GM06990 (cell line): ENCODE measurements at regions not wholly inside any gene's neighbourhood (a gene's known extent, or its start where the extent isn't known, plus 50 kb on each side); places are given as distances from the start of the nearest gene placed in this dataset.

Experiments
- DNase-seq: peaks from one replicate; pipeline ENCODE4 v3.0.0-alpha.2; 2011; ENCODE audit not compliant: insufficient read length; ENCODE audit errors: extremely low read depth
- H3K27me3 ChIP-seq: replicated peaks from 2 replicates; pipeline ENCODE4 v1.6.0; 2011; ENCODE audit warnings: low read length; ENCODE audit not compliant: control insufficient read depth, insufficient read depth
- H3K36me3 ChIP-seq: 2 replicates; pipeline ENCODE4 v1.5.1; 2011; ENCODE audit warnings: low read length; ENCODE audit not compliant: control insufficient read depth, insufficient read depth
- H3K4me3 ChIP-seq: replicated peaks from 2 replicates; pipeline ENCODE4 v1.5.1; 2011; ENCODE audit warnings: low read depth, mild to moderate bottlenecking, control low read depth, low read length
- CTCF ChIP-seq: IDR thresholded peaks from 2 replicates; pipeline ENCODE4 v1.5.1; 2011; ENCODE audit warnings: low read length, control low read depth, mild to moderate bottlenecking, inconsistent platforms; ENCODE audit not compliant: insufficient read depth, poor library complexity, severe bottlenecking

- TF ChIP-seq CTCF = no peak
- H3K4me3 ChIP-seq = no peak overlapping the region
- H3K36me3 ChIP-seq = no peaks in the 10 kb centered on the region
- H3K27me3 ChIP-seq = no peaks in the 10 kb centered on the region
- DNase-seq = no peak
These were observed 772.1 kb upstream of the RBFOX1 start for GRCh38 chr16:6560306-6561100.

GRCh38 chr16:6558661-6559060, 774.0 kb upstream of the RBFOX1 start:
- H3K36me3 ChIP-seq = no peaks in the 10 kb centered on the region
- TF ChIP-seq CTCF = no peak
- no peaks in the 10 kb centered on the region for H3K27me3 ChIP-seq
- no peak overlapping the region for H3K4me3 ChIP-seq
- DNase-seq = no peak

GRCh38 chr16:6558126-6558525, 774.5 kb upstream of the RBFOX1 start:
- no peak for TF ChIP-seq CTCF
- no peak for DNase-seq
- Histone ChIP-seq H3K27me3 (no peaks in the 10 kb centered on the region), H3K36me3 (no peaks in the 10 kb centered on the region), H3K4me3 (no peak overlapping the region)

- no peak for TF ChIP-seq CTCF
- H3K36me3 ChIP-seq = no peaks in the 10 kb centered on the region
- H3K27me3 ChIP-seq = no peaks in the 10 kb centered on the region
- H3K4me3 ChIP-seq = no peak overlapping the region
- DNase-seq = no peak
These were observed 775.2 kb upstream of the RBFOX1 start for GRCh38 chr16:6557353-6558023.

GRCh38 chr16:6549415-6549814, 783.2 kb upstream of the RBFOX1 start:
- H3K4me3 ChIP-seq = no peak overlapping the region
- no peak for TF ChIP-seq CTCF
- no peak for DNase-seq
- H3K36me3 ChIP-seq = no peaks in the 10 kb centered on the region
- H3K27me3 ChIP-seq = no peaks in the 10 kb centered on the region
